NCI-H774 (cell line): ENCODE measurements at regions not wholly inside any gene's neighbourhood (a gene's known extent, or its start where the extent isn't known, plus 50 kb on each side); places are given as distances from the start of the nearest gene placed in this dataset.

Source experiments
- DNase-seq: peaks from one replicate; lab custom pipeline; 2025; lab: John Stamatoyannopoulos, UW

GRCh38 chr13:61778531-61778930 lies 362.9 kb upstream of the PCDH20 start:
- no peak for DNase-seq

- no peak for DNase-seq
Observed at GRCh38 chr13:61777899-61778298, 362.2 kb upstream of the PCDH20 start.

- DNase-seq: no peak
Observed at GRCh38 chr13:61777271-61777670, 361.6 kb upstream of the PCDH20 start.

GRCh38 chr13:61774903-61775302 lies 359.3 kb upstream of the PCDH20 start:
- no peak for DNase-seq

GRCh38 chr13:61770681-61771080 lies 355.0 kb upstream of the PCDH20 start:
- no peak for DNase-seq

GRCh38 chr13:61768175-61768574 lies 352.5 kb upstream of the PCDH20 start:
- DNase-seq: no peak

GRCh38 chr13:61766667-61767058 lies 351.0 kb upstream of the PCDH20 start:
- no peak for DNase-seq

GRCh38 chr13:61765940-61766666 lies 350.5 kb upstream of the PCDH20 start:
- DNase-seq: no peak

GRCh38 chr13:61765181-61765742 lies 349.6 kb upstream of the PCDH20 start:
- DNase-seq: no peak

- no peak for DNase-seq
Observed at GRCh38 chr13:61761690-61762089, 346.0 kb upstream of the PCDH20 start.

GRCh38 chr13:61760102-61760501 lies 344.5 kb upstream of the PCDH20 start:
- DNase-seq: no peak

GRCh38 chr13:61756031-61756430 lies 340.4 kb upstream of the PCDH20 start:
- no peak for DNase-seq

GRCh38 chr13:61751039-61751438 lies 335.4 kb upstream of the PCDH20 start:
- DNase-seq: no peak

- no peak for DNase-seq
Observed at GRCh38 chr13:61738236-61738750, 322.6 kb upstream of the PCDH20 start.

GRCh38 chr13:61734683-61735082 lies 319.0 kb upstream of the PCDH20 start:
- DNase-seq: no peak

GRCh38 chr13:61728471-61728870 lies 312.8 kb upstream of the PCDH20 start:
- no peak for DNase-seq

- no peak for DNase-seq
Observed at GRCh38 chr13:61727767-61728166, 312.1 kb upstream of the PCDH20 start.

- no peak for DNase-seq
Observed at GRCh38 chr13:61725806-61726205, 310.2 kb upstream of the PCDH20 start.

GRCh38 chr13:61722119-61722518 lies 306.5 kb upstream of the PCDH20 start:
- no peak for DNase-seq

- DNase-seq: no peak
Observed at GRCh38 chr13:61712621-61713020, 297.0 kb upstream of the PCDH20 start.

- DNase-seq: no peak
Observed at GRCh38 chr13:61709258-61709657, 293.6 kb upstream of the PCDH20 start.

GRCh38 chr13:61706899-61707298 lies 291.2 kb upstream of the PCDH20 start:
- no peak for DNase-seq

GRCh38 chr13:61700620-61701019 lies 285.0 kb upstream of the PCDH20 start:
- no peak for DNase-seq

- DNase-seq: no peak
Observed at GRCh38 chr13:61700181-61700580, 284.5 kb upstream of the PCDH20 start.
